Nephron progenitor cell (in vitro differentiated cells): ENCODE measurements at regions not wholly inside any gene's neighbourhood (a gene's known extent, or its start where the extent isn't known, plus 50 kb on each side); places are given as distances from the start of the nearest gene placed in this dataset.
A peak's percentile ranks its signal among the peaks of the same experiment; 100 is the strongest.

Experiments used
- DNase-seq: peaks from one replicate; pipeline ENCODE4 v3.0.0; 2021
- H3K27ac Mint-ChIP-seq: 2 replicates; pipeline ENCODE4 v1.8.0; 2021; ENCODE audit warnings: mild to moderate bottlenecking, moderate library complexity, mixed read lengths
- H3K27me3 Mint-ChIP-seq: 2 replicates; pipeline ENCODE4 v1.8.0; 2021; ENCODE audit warnings: mild to moderate bottlenecking, low read depth, mixed read lengths; ENCODE audit not compliant: poor library complexity
- H3K36me3 Mint-ChIP-seq: 2 replicates; pipeline ENCODE4 v1.8.0; 2021; ENCODE audit warnings: low read depth, mixed read lengths
- H3K4me1 Mint-ChIP-seq: 2 replicates; pipeline ENCODE4 v1.8.0; 2021; ENCODE audit warnings: mixed read lengths
- H3K4me3 Mint-ChIP-seq: 2 replicates; pipeline ENCODE4 v1.8.0; 2021; ENCODE audit warnings: mild to moderate bottlenecking, moderate library complexity, mixed read lengths
- H3K9me3 Mint-ChIP-seq: 2 replicates; pipeline ENCODE4 v1.8.0; 2021; ENCODE audit warnings: mild to moderate bottlenecking, moderate library complexity, mixed read lengths
- TF ChIP-seq, protein P1 (sequence below): fragments of 200-600 bp; sonication (generic); IDR thresholded peaks from 2 replicates; pipeline ENCODE4 v1.5.0; 2021; ENCODE audit warnings: antibody characterized with exemption

DNA sequence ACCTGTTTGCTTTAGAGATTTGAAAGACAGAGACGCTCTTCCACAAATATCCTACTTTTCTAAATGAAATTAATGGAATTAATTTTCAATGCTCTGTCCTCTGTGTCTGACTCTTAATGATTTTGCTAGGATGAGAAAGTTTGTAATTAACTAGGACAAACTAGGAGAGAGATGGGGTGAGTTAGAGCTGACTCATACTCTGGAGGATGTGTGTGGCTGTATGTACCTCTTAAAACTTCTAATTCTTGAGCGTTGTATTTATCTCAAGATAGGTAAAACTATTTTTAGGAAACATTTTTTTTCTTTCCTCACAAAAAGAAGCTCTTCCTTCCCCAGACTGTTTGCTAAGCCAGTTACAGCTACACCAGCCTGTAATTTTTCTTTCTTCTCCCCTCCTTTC is 178.8 kb upstream of the ANKRD30A start:
- DNase-seq: no peak
- TF ChIP-seq, protein P1, sequence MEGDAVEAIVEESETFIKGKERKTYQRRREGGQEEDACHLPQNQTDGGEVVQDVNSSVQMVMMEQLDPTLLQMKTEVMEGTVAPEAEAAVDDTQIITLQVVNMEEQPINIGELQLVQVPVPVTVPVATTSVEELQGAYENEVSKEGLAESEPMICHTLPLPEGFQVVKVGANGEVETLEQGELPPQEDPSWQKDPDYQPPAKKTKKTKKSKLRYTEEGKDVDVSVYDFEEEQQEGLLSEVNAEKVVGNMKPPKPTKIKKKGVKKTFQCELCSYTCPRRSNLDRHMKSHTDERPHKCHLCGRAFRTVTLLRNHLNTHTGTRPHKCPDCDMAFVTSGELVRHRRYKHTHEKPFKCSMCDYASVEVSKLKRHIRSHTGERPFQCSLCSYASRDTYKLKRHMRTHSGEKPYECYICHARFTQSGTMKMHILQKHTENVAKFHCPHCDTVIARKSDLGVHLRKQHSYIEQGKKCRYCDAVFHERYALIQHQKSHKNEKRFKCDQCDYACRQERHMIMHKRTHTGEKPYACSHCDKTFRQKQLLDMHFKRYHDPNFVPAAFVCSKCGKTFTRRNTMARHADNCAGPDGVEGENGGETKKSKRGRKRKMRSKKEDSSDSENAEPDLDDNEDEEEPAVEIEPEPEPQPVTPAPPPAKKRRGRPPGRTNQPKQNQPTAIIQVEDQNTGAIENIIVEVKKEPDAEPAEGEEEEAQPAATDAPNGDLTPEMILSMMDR: no peak
- H3K4me3 Mint-ChIP-seq: no peak overlapping the region
- no peak overlapping the region for H3K27ac Mint-ChIP-seq
- no peaks in the 10 kb centered on the region for H3K4me1 Mint-ChIP-seq
- no peaks in the 10 kb centered on the region for H3K36me3 Mint-ChIP-seq
- H3K27me3 Mint-ChIP-seq: peaks cover 6% of the 10 kb centered on the region
- H3K9me3 Mint-ChIP-seq: peaks cover 88% of the 10 kb centered on the region

DNA sequence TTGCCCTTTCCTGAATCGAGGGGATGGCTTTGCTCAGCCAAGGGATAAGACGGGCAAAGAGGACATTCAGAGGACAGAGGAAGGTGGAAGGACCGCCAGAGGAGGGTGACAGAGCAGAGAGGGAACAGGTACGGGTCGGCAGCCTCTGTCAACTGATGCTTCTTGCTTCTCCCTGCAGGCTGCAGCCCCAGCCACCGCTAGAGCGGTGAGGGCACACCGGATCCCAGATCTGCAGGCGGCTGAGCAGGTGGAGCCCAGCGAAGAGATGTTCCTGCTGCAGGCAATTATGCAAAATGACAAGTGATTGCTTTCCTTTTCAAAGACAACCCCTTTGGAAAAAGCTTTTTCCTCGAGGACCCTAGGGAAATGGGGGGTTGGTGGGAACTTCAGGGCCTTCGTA is 181.9 kb upstream of the ANKRD30A start:
- no peak overlapping the region for H3K4me3 Mint-ChIP-seq
- no peak for DNase-seq

DNA sequence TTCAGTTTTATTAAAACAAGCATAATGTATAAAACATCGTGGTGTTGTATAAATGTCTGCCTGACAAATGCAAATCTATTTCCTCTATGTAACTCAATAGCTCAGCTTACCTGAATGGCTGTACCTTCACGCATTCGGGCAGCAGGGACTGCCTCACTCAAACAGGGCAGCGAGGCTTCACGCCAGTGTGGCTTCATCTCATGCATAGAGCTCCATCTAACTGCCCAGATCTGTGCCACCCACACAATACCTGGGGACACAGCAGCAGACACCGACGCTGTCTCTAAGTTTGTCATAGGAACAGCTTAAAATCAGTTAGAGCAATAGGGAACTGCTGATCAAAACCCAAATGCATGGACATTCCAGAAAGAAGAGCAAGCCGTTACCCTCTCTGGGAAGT is 182.8 kb upstream of the ANKRD30A start:
- H3K9me3 Mint-ChIP-seq: peaks cover 68% of the 10 kb centered on the region
- peaks cover 2% of the 10 kb centered on the region for H3K27me3 Mint-ChIP-seq
- no peaks in the 10 kb centered on the region for H3K36me3 Mint-ChIP-seq
- DNase-seq: no peak
- no peaks in the 10 kb centered on the region for H3K4me1 Mint-ChIP-seq
- no peak overlapping the region for H3K4me3 Mint-ChIP-seq
- TF ChIP-seq, protein P1: no peak
- no peak overlapping the region for H3K27ac Mint-ChIP-seq

More for the DNA sequence above, 181.9 kb upstream of the ANKRD30A start:
- H3K36me3 Mint-ChIP-seq: no peaks in the 10 kb centered on the region
- H3K27ac Mint-ChIP-seq: no peak overlapping the region
- H3K27me3 Mint-ChIP-seq: peaks cover 2% of the 10 kb centered on the region
- TF ChIP-seq, protein P1: no peak
- H3K9me3 Mint-ChIP-seq: peaks cover 74% of the 10 kb centered on the region
- H3K4me1 Mint-ChIP-seq: no peaks in the 10 kb centered on the region

DNA sequence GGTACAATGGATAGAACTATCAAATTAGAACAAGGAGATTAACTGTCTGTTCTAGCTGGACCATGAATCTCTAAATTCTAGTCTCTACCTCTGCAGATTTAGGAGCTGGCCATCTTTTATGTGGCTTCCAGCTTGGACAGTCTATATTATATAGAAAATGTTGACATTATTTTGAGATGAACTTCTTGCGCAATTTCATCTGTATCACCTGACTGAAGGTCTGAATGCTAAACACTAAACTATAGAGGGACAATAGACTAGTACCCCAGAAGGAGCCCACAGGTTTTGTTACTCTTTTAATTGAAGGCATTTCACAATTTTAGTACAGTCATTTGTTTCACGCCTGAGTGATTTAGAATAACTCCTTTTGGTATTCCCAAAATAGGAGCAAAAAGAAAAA is 222.4 kb upstream of the ANKRD30A start:
- Mint-ChIP-seq H3K27me3 (peaks cover 3% of the 10 kb centered on the region), H3K4me3 (no peak overlapping the region), H3K27ac (no peak overlapping the region), H3K36me3 (no peaks in the 10 kb centered on the region), H3K4me1 (no peaks in the 10 kb centered on the region), H3K9me3 (peaks cover 67% of the 10 kb centered on the region)
- TF ChIP-seq, protein P1: no peak
- no peak for DNase-seq

DNA sequence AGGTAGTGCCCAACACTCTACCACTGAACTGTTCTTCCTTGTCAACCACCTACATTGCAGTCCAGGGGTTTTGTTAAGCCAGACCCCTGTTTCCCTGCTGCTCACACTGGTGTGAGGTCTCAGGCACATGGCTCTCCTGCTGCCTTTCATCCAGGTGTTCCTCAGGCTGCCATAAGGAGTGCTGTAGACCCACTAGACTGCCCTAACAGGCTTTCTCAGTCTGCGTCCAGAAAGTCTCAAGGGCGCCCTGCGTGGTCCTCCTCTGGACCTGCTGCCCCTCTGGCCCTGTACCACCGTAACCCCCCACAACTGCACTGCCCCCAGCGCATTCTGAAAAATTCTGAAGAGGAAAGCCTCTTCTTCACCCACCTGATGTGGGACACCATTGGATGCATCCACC is 225.7 kb upstream of the ANKRD30A start:
- Mint-ChIP-seq H3K27me3 (peaks cover 5% of the 10 kb centered on the region), H3K4me1 (no peaks in the 10 kb centered on the region), H3K9me3 (peaks cover 88% of the 10 kb centered on the region), H3K4me3 (no peak overlapping the region), H3K36me3 (no peaks in the 10 kb centered on the region), H3K27ac (no peak overlapping the region)
- no peak for DNase-seq
- TF ChIP-seq, protein P1: no peak

DNA sequence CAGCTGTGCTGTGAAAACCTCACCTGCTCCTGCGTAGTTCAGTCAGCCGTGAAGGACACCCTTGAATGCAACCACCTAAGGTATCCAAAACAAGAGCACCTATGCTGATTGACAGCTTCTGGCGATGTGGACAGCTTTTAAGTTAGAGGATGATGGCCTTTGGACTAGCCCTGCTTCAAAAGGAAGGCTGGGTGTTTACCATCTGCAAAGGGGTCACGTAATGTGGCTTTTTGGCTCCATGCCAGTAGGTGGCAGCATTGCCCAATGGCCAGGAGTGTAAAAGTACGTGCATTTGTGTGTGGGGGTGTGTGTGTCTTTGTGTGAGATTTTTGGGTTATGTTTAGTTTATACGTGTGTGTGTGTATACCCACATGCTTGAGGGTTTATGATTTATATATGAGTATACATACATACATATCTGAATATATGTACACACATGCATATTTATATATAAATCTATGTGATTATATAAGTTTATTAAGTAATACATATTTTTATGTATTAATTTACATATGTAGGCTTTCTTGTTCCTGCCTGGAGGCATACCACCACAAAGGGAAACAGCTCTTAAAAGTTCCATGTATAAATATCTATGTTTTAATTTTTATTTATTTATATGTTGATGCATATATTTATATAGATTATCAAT is 236.3 kb upstream of the ANKRD30A start:
- Mint-ChIP-seq H3K9me3 (peaks cover 37% of the 10 kb centered on the region), H3K27me3 (peaks cover 4% of the 10 kb centered on the region), H3K4me1 (no peaks in the 10 kb centered on the region), H3K4me3 (no peak overlapping the region), H3K27ac (no peak overlapping the region), H3K36me3 (no peaks in the 10 kb centered on the region)
- DNase-seq: peak; percentile 54
- TF ChIP-seq, protein P1: peak; percentile 50
